ENCODE measurements at regions not wholly inside any gene's neighbourhood (a gene's known extent, or its start where the extent isn't known, plus 50 kb on each side); places are given as distances from the start of the nearest gene placed in this dataset.

GRCh38 chr13:73876323-73876722, 257.9 kb downstream of the KLF12 start:
- no peak overlapping the region for H2AFZ ChIP-seq (ENCODE audit: insufficient read depth, low read depth, low read length, poor library complexity, severe bottlenecking)
- H3K9me3 ChIP-seq (replicated peaks in 1 of 2; ENCODE audit: control insufficient read depth in 1 of 2, insufficient read depth in 1 of 2, low read length in 2 of 2), result no peaks in the 10 kb centered on the region
- no peaks in the 10 kb centered on the region for H3K79me2 ChIP-seq (ENCODE audit: insufficient read depth, low read length)
- H3K36me3 ChIP-seq (replicated peaks in 1 of 2; ENCODE audit: control insufficient read depth in 1 of 2, insufficient read depth in 2 of 2, low read length in 2 of 2), result no peaks in the 10 kb centered on the region
- no peaks in the 10 kb centered on the region for H3K4me1 Mint-ChIP-seq
- H3K4me2 ChIP-seq (replicated peaks; ENCODE audit: extremely low read depth, low read length, poor library complexity, severe bottlenecking), result no peak overlapping the region
- H3K9ac ChIP-seq (ENCODE audit: insufficient read depth, low read length, poor library complexity, severe bottlenecking), result no peak overlapping the region
- no peak for DNase-seq
- WGBS (ENCODE audit: insufficient coverage), result no CpG with 5 or more reads among the region's 1 CpG
- H3K36me3 Mint-ChIP-seq, result no peaks in the 10 kb centered on the region
- H3K4me3 Mint-ChIP-seq, result no peak overlapping the region
- H3K27me3 ChIP-seq (ENCODE audit: control insufficient read depth in 2 of 2, insufficient read depth in 2 of 2, low read length in 2 of 2), result no peaks in the 10 kb centered on the region
- no peaks in the 10 kb centered on the region for H3K4me1 ChIP-seq (ENCODE audit: control insufficient read depth in 1 of 2, insufficient read depth in 2 of 2, low read length in 2 of 2)
- peaks cover 1 to 5% (median 3%) of the 10 kb centered on the region in 7 donors for H3K9me3 Mint-ChIP-seq
- H4K20me1 ChIP-seq (ENCODE audit: insufficient read depth, low read length), result no peaks in the 10 kb centered on the region
- H3K27ac Mint-ChIP-seq, result no peak overlapping the region
- no peak overlapping the region for H3K4me3 ChIP-seq (replicated peaks in 1 of 3; ENCODE audit: low read depth in 2 of 3, low read length in 3 of 3)
- intact Hi-C loops (cut with micrococcal nuclease), result no loop called here
- no peaks in the 10 kb centered on the region for H3K27me3 Mint-ChIP-seq (ENCODE audit: low read depth in 3 of 3)
- no peak for TF ChIP-seq CTCF (IDR thresholded peaks at IDR 0.05)
- H3K27ac ChIP-seq (ENCODE audit: low read depth in 1 of 2, low read length in 2 of 2), result no peak overlapping the region

- intact Hi-C loops (cut with micrococcal nuclease), result no loop called here
- no peaks in the 10 kb centered on the region for H3K4me1 ChIP-seq (ENCODE audit: control insufficient read depth in 1 of 2, insufficient read depth in 2 of 2, low read length in 2 of 2)
- no peaks in the 10 kb centered on the region for H4K20me1 ChIP-seq (ENCODE audit: insufficient read depth, low read length)
- no peak overlapping the region for H2AFZ ChIP-seq (ENCODE audit: insufficient read depth, low read depth, low read length, poor library complexity, severe bottlenecking)
- 26% methylated on average over 3 of the region's 5 CpGs for WGBS (ENCODE audit: insufficient coverage)
- no peak overlapping the region for H3K9ac ChIP-seq (ENCODE audit: insufficient read depth, low read length, poor library complexity, severe bottlenecking)
- no peak overlapping the region for H3K4me3 ChIP-seq (replicated peaks in 1 of 3; ENCODE audit: low read depth in 2 of 3, low read length in 3 of 3)
- Mint-ChIP-seq H3K4me3 (no peak overlapping the region), H3K27me3 (ENCODE audit: low read depth in 3 of 3) (no peaks in the 10 kb centered on the region), H3K27ac (no peak overlapping the region), H3K9me3 (peaks cover 0 to 4% (median 3%) of the 10 kb centered on the region in 7 donors), H3K36me3 (no peaks in the 10 kb centered on the region), H3K4me1 (no peaks in the 10 kb centered on the region)
- no peak overlapping the region for H3K4me2 ChIP-seq (replicated peaks; ENCODE audit: extremely low read depth, low read length, poor library complexity, severe bottlenecking)
- H3K9me3 ChIP-seq (replicated peaks in 1 of 2; ENCODE audit: control insufficient read depth in 1 of 2, insufficient read depth in 1 of 2, low read length in 2 of 2), result no peaks in the 10 kb centered on the region
- DNase-seq, result no peak
- TF ChIP-seq CTCF (IDR thresholded peaks at IDR 0.05), result no peak
- H3K36me3 ChIP-seq (replicated peaks in 1 of 2; ENCODE audit: control insufficient read depth in 1 of 2, insufficient read depth in 2 of 2, low read length in 2 of 2), result no peaks in the 10 kb centered on the region
- no peaks in the 10 kb centered on the region for H3K79me2 ChIP-seq (ENCODE audit: insufficient read depth, low read length)
- no peak overlapping the region for H3K27ac ChIP-seq (ENCODE audit: low read depth in 1 of 2, low read length in 2 of 2)
- no peaks in the 10 kb centered on the region for H3K27me3 ChIP-seq (ENCODE audit: control insufficient read depth in 2 of 2, insufficient read depth in 2 of 2, low read length in 2 of 2)
Measured at GRCh38 chr13:73873940-73874830, 260.0 kb downstream of the KLF12 start.

All from CD14-positive monocyte (primary cell).